Mesendoderm (in vitro differentiated cells): ENCODE measurements at regions not wholly inside any gene's neighbourhood (a gene's known extent, or its start where the extent isn't known, plus 50 kb on each side); places are given as distances from the start of the nearest gene placed in this dataset.
A peak's percentile ranks its signal among the peaks of the same experiment; 100 is the strongest.

Source experiments
- DNase-seq: peaks from one replicate; pipeline ENCODE4 v3.0.0; 2013
- H2AK5ac ChIP-seq: 2 replicates; pipeline ENCODE4 v1.6.1; 2013; ENCODE audit warnings: low read length, inconsistent platforms
- H2BK120ac ChIP-seq: 2 replicates; pipeline ENCODE4 v1.6.1; 2013; ENCODE audit warnings: low read depth, mild to moderate bottlenecking, low read length, moderate library complexity, mixed read lengths
- H2BK15ac ChIP-seq: replicated peaks from 2 replicates; pipeline ENCODE4 v1.6.1; 2013; ENCODE audit warnings: low read depth, mild to moderate bottlenecking, moderate library complexity
- H2BK5ac ChIP-seq: 2 replicates; pipeline ENCODE4 v1.6.1; 2013; ENCODE audit warnings: low read length, inconsistent platforms
- H3K18ac ChIP-seq: 2 replicates; pipeline ENCODE4 v1.6.1; 2013; ENCODE audit warnings: mild to moderate bottlenecking, low read length, mixed read lengths
- H3K23ac ChIP-seq: one replicate; pipeline ENCODE4 v1.6.1; 2013; ENCODE audit warnings: low read length
- H3K27ac ChIP-seq: 2 replicates; pipeline ENCODE4 v1.5.1; 2013; ENCODE audit warnings: low read depth, mild to moderate bottlenecking, inconsistent platforms, low read length, moderate library complexity
- H3K27me3 ChIP-seq: 2 replicates; pipeline ENCODE4 v1.6.1; 2013; ENCODE audit warnings: low read length, control low read depth, mild to moderate bottlenecking, inconsistent platforms; ENCODE audit not compliant: insufficient read depth, poor library complexity
- H3K36me3 ChIP-seq: 2 replicates; pipeline ENCODE4 v1.6.1; 2013; ENCODE audit warnings: low read length, inconsistent platforms; ENCODE audit not compliant: control insufficient read depth, insufficient read depth
- H3K4ac ChIP-seq: one replicate; pipeline ENCODE4 v1.6.1; 2013; ENCODE audit warnings: low read depth, mild to moderate bottlenecking, low read length, moderate library complexity
- H3K4me1 ChIP-seq: 2 replicates; pipeline ENCODE4 v1.6.1; 2013; ENCODE audit warnings: low read depth, low read length, inconsistent platforms; ENCODE audit not compliant: control insufficient read depth
- H3K4me2 ChIP-seq: 2 replicates; pipeline ENCODE4 v1.6.1; 2013; ENCODE audit warnings: low read length
- H3K4me3 ChIP-seq: 2 replicates; pipeline ENCODE4 v1.5.1; 2013; ENCODE audit warnings: mild to moderate bottlenecking, low read length
- H3K56ac ChIP-seq: one replicate; pipeline ENCODE4 v1.6.1; 2013; ENCODE audit warnings: low read length
- H3K79me1 ChIP-seq: 2 replicates; pipeline ENCODE4 v1.6.1; 2013; ENCODE audit warnings: low read length, inconsistent platforms
- H3K79me2 ChIP-seq: 2 replicates; pipeline ENCODE4 v1.6.1; 2013; ENCODE audit warnings: mild to moderate bottlenecking, low read length; ENCODE audit not compliant: control insufficient read depth, insufficient read depth
- H3K9ac ChIP-seq: 2 replicates; pipeline ENCODE4 v1.6.1; 2013; ENCODE audit warnings: low read length, inconsistent platforms
- H4K5ac ChIP-seq: one replicate; pipeline ENCODE4 v1.6.1; 2013; ENCODE audit warnings: low read length
- H4K8ac ChIP-seq: one replicate; pipeline ENCODE4 v1.6.1; 2013; ENCODE audit warnings: low read depth, mild to moderate bottlenecking, control low read depth, low read length, moderate library complexity
- WGBS: extraction: QIAGEN DNeasy Blood & Tissue Kit; methylation state at CpG from one replicate; pipeline ENCODE4 v1.1.7; 2013; ENCODE audit warnings: low lambda C conversion rate, missing lambda C conversion rate; ENCODE audit not compliant: insufficient coverage; ENCODE audit errors: extremely low coverage; 5-methylcytosine and 5-hydroxymethylcytosine counted together

DNA sequence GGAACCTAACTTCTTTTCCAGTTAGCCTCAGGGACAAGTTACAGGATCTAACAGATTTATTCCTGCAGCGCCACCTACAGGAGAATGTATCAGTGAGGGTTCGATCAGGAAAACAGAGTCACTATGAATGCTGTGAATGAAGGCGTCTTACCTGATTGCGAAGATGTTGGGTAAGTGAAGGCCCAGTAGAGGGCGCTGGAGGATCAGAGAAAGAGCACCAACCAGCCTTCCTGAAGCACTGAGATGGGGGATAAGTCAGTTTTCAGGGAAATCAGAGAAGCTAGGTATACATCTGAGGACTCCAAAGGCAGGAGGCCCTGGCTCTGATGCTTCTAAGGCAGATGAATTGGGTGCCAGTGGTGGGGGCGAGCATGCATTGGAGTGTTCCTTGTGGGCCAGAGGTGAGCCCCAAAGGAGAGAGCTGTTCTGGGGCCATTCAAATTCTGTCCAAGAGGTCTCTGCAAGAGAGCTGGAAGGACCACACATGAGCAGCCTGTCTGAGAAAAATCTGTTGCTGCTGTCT is 169.9 kb upstream of the AADAT start:
- Histone ChIP-seq H3K79me2 (no peaks in the 10 kb centered on the region), H3K4ac (no peak overlapping the region), H3K9ac (no peak overlapping the region), H3K27ac (no peak overlapping the region), H3K23ac (no peak overlapping the region), H3K27me3 (no peaks in the 10 kb centered on the region), H2BK15ac (no peak overlapping the region), H3K18ac (peak overlapping the region; percentile 9), H3K4me3 (no peak overlapping the region), H4K8ac (no peak overlapping the region), H3K79me1 (no peaks in the 10 kb centered on the region), H4K5ac (no peak overlapping the region), H3K4me1 (no peaks in the 10 kb centered on the region), H2BK120ac (no peak overlapping the region), H3K36me3 (no peaks in the 10 kb centered on the region), H2AK5ac (no peak overlapping the region), H2BK5ac (no peak overlapping the region), H3K56ac (no peak overlapping the region), H3K4me2 (no peak overlapping the region)
- peak; percentile 98 for DNase-seq
- no CpG with 5 or more reads among the region's 6 CpGs for WGBS

DNA sequence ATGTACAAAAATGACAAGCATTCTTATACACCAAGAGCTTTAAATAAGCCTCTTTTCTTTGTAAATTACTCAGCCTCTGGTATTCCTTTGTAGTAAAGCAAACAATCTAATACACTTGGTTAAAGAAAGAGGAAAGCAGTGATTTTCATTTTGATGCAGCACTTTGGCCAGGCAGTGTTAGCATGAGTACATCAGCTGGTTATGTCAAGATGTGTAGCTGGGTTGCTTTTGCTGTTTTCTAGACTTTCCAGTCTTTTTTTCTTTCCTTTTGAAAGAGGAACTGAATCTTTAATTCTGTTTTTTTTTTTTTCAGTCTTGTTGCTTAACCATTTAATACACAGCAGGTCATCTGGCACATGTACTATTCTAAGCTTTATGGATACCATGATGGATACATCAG is 167.1 kb upstream of the AADAT start:
- Histone ChIP-seq H3K4me3 (no peak overlapping the region), H3K18ac (no peak overlapping the region), H3K27ac (no peak overlapping the region), H2AK5ac (no peak overlapping the region), H4K5ac (no peak overlapping the region), H3K79me1 (no peaks in the 10 kb centered on the region), H3K9ac (no peak overlapping the region), H3K4me2 (no peak overlapping the region), H3K4ac (no peak overlapping the region), H2BK120ac (no peak overlapping the region), H2BK5ac (no peak overlapping the region), H3K27me3 (no peaks in the 10 kb centered on the region), H4K8ac (no peak overlapping the region), H3K56ac (no peak overlapping the region), H3K23ac (no peak overlapping the region), H3K4me1 (no peaks in the 10 kb centered on the region), H3K36me3 (no peaks in the 10 kb centered on the region), H2BK15ac (no peak overlapping the region), H3K79me2 (no peaks in the 10 kb centered on the region)
- DNase-seq, result no peak

DNA sequence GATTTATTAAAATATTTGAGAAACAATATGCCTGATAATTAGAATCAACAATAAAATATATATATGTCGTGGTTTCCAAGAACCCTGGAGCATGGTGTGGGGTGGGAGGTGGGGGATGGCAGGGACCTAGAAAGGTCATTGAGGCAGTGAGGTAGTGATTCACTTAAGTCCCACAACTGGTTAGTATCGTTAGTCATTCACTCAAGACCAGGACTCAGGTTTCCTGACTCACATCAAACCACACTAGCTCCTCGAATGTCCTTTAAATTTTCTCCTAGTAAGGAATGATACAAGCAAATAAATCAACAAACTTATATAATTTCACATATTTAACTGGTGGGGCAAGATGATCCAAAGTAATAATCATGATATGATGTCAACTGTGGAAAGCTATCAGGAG is 158.8 kb upstream of the AADAT start:
- DNase-seq, result no peak
- Histone ChIP-seq H3K4me3 (no peak overlapping the region), H4K8ac (no peak overlapping the region), H2BK15ac (no peak overlapping the region), H3K4ac (no peak overlapping the region), H3K18ac (no peak overlapping the region), H3K79me2 (no peaks in the 10 kb centered on the region), H2BK120ac (no peak overlapping the region), H3K9ac (no peak overlapping the region), H3K27ac (no peak overlapping the region), H3K79me1 (no peaks in the 10 kb centered on the region), H4K5ac (no peak overlapping the region), H3K23ac (no peak overlapping the region), H3K27me3 (no peaks in the 10 kb centered on the region), H2BK5ac (no peak overlapping the region), H3K36me3 (no peaks in the 10 kb centered on the region), H2AK5ac (no peak overlapping the region), H3K56ac (no peak overlapping the region), H3K4me1 (peaks cover 3% of the 10 kb centered on the region), H3K4me2 (no peak overlapping the region)
- WGBS, result no CpG with 5 or more reads among the region's 3 CpGs

DNA sequence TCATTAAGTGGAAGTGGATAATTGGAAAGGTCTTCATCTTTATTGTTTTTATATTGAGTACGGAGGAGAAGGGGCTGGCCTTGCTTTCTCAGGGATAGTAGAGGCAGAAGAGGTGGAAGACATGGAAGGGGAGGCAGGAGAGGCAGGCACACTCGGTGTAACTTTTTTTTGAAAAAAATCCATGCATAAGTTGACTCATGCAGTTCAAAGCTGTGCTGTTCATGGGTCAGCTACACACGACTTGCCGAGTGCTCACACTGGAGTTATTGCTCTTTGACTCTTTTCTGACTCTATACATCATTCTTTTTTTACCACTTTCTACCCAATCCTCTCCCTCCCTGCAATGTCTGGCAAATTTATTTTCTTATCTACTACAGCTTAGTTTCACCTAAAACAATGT is 158.3 kb upstream of the AADAT start:
- Histone ChIP-seq H3K79me1 (no peaks in the 10 kb centered on the region), H3K79me2 (no peaks in the 10 kb centered on the region), H3K4me2 (no peak overlapping the region), H4K5ac (no peak overlapping the region), H3K56ac (no peak overlapping the region), H3K23ac (no peak overlapping the region), H3K4ac (no peak overlapping the region), H3K18ac (no peak overlapping the region), H2BK5ac (peak overlapping the region; percentile 13), H4K8ac (peak overlapping the region; percentile 57), H3K27me3 (no peaks in the 10 kb centered on the region), H3K36me3 (no peaks in the 10 kb centered on the region), H2BK120ac (no peak overlapping the region), H3K9ac (no peak overlapping the region), H3K27ac (peak overlapping the region; percentile 17), H3K4me1 (peaks cover 3% of the 10 kb centered on the region), H3K4me3 (no peak overlapping the region), H2AK5ac (no peak overlapping the region), H2BK15ac (no peak overlapping the region)
- DNase-seq, result no peak
- no CpG with 5 or more reads among the region's 4 CpGs for WGBS

DNA sequence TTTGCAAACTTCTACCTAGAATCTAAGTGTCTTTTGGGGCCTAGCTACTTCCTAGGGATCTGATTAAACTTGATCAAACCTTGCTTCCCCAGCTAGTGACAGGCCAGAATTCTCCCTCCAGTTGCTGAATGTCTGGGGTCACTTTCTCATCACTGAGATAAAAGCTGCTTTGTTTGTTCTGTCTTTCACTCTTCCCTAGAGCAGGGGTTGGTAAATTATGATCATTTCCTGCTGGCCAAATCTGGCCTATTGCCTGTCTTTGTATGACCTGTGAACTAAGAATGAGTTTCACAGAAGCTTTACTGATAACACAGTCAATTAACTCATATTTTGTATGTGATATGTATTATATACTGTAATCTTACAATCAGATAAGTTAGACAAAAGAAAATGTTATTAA is 157.8 kb upstream of the AADAT start:
- Histone ChIP-seq H4K5ac (no peak overlapping the region), H3K4ac (no peak overlapping the region), H3K4me2 (no peak overlapping the region), H3K23ac (no peak overlapping the region), H2BK5ac (no peak overlapping the region), H3K9ac (no peak overlapping the region), H3K18ac (peak overlapping the region; percentile 30), H2BK15ac (no peak overlapping the region), H3K56ac (no peak overlapping the region), H2BK120ac (no peak overlapping the region), H3K4me3 (no peak overlapping the region), H3K36me3 (no peaks in the 10 kb centered on the region), H3K27me3 (no peaks in the 10 kb centered on the region), H3K27ac (no peak overlapping the region), H3K4me1 (peaks cover 3% of the 10 kb centered on the region), H2AK5ac (no peak overlapping the region), H4K8ac (no peak overlapping the region), H3K79me1 (no peaks in the 10 kb centered on the region), H3K79me2 (no peaks in the 10 kb centered on the region)
- DNase-seq, result no peak

DNA sequence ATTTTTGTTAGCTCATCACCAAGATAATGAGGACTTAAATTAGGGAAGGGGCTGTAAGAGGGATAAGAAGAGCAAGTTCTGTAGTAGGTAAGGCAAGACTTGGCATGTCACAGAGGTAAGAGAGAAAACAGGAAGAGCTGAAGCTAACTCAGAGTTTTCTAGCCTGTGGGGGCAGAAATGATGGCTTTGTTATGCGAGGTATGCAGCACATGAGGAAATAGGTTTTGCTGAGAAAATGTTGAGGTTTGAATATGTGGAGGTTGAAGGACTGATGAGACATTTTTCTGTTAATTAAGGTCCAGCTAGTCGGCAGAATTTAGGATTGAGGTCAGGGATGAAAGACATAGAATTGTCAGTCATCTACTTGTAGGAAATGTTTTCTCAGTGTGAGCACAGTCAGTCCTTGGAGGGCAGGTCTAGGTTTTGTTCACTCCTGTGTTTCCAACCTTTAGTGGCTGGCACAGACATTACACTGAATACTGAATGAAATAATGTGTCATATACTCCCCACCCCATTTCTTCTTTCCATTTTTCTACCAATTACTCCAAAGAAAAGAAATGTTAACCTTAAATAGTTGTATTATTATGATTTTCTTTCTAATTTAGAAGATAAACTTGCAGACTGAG is 154.0 kb upstream of the AADAT start:
- Histone ChIP-seq H3K23ac (no peak overlapping the region), H4K8ac (no peak overlapping the region), H3K18ac (no peak overlapping the region), H3K56ac (peak overlapping the region; percentile 38), H3K9ac (no peak overlapping the region), H3K4me1 (peaks cover 3% of the 10 kb centered on the region), H3K79me1 (no peaks in the 10 kb centered on the region), H2BK15ac (no peak overlapping the region), H3K79me2 (no peaks in the 10 kb centered on the region), H3K27ac (no peak overlapping the region), H4K5ac (no peak overlapping the region), H2BK5ac (peak overlapping the region; percentile 30), H3K36me3 (no peaks in the 10 kb centered on the region), H3K27me3 (no peaks in the 10 kb centered on the region), H3K4me3 (no peak overlapping the region), H3K4ac (no peak overlapping the region), H2AK5ac (no peak overlapping the region), H2BK120ac (no peak overlapping the region), H3K4me2 (no peak overlapping the region)
- DNase-seq, result peak; percentile 55
- WGBS, result 100% methylated on average over 1 of the region's 2 CpGs
